ENCODE measurements at regions not wholly inside any gene's neighbourhood (a gene's known extent, or its start where the extent isn't known, plus 50 kb on each side); places are given as distances from the start of the nearest gene placed in this dataset.

- TF ChIP-seq REST (IDR thresholded peaks at IDR 0.05; ENCODE audit: insufficient read depth in 1 of 2, low read depth in 2 of 2, low read length in 1 of 2) (no peak), CTCF (IDR thresholded peaks at IDR 0.05) (no peak), POLR2AphosphoS5 (IDR thresholded peaks at IDR 0.05; ENCODE audit: low read depth, low read length) (no peak), SIN3A (IDR thresholded peaks at IDR 0.05; ENCODE audit: borderline replicate concordance, insufficient read depth, low read depth, low read length) (no peak)
Observed at GRCh38 chr5:92119110-92119509, 736.0 kb upstream of the ARRDC3 start.
